Activated naive CD4-positive, alpha-beta T cell treated with Interleukin-2 at 50 U/mL for 16 hours (primary cell): ENCODE measurements at regions not wholly inside any gene's neighbourhood (a gene's known extent, or its start where the extent isn't known, plus 50 kb on each side); places are given as distances from the start of the nearest gene placed in this dataset.

Experiments used
- DNase-seq: peaks from one replicate; pipeline ENCODE4 v3.0.0-alpha.2; 2020

DNA sequence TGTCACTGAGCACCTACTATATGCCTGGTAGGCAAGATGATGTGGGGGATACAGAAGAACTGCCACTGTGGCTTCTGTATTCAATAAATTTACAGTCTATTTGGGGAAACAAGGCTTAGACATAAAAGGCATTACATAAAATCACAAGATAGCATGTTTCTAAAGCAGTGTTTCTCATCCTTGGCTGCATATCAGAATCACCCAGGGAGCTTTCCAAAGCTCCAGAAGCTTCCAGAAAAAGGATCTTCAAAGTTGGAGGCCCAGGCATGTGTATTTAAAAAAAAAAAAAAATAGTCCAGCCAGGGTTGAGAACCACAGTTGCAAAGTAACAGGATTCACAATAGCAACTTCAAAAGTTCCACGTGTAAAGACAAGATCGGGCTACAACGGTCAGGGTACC is 112.4 kb upstream of the SPACA1 start:
- DNase-seq: no peak

DNA sequence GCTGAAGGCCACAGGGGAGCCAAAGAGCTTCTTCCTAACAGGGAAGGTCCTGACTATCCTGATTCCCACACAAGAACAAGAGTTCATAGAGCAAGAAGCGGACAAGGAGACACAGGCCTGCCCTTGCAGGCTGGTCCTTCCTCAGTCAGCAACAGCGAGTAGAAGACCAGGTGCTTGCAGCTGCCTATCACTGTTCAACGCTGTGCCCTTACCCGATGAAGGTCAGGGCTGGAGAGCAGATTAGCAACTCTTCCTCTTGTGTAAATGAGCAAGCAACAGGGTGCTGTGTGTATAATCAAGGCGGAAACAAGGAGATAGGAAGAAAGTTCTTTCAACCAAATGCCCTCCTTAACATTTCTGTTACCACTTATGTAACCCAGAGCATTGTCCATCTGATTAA is 115.3 kb upstream of the SPACA1 start:
- no peak for DNase-seq

DNA sequence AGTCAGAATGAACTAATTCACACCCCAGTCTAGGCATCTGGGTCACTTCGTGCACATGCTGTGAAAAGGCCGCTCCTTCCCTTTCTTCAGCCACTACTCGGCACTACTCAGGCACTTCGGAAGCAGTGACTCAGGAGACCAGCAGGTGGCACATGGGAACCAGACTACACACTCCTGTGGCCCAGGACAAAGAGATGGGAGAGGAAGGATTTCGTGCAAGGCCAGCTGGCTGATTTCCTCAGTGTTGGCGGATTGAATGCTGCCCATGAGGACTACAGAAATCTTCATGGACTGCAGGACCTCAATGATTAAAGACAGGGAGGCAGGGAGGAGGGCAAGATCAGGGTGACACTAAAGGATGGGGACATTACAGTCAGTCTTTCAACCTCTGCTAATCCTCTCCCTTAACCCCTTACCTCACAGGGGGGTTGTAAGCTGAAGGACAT is 117.8 kb upstream of the SPACA1 start:
- DNase-seq: peak; percentile 57

- no peak for DNase-seq
Observed at GRCh38 chr6:87926687-87927086, 121.0 kb upstream of the SPACA1 start.

GRCh38 chr6:87926072-87926471 is 121.6 kb upstream of the SPACA1 start:
- no peak for DNase-seq

DNA sequence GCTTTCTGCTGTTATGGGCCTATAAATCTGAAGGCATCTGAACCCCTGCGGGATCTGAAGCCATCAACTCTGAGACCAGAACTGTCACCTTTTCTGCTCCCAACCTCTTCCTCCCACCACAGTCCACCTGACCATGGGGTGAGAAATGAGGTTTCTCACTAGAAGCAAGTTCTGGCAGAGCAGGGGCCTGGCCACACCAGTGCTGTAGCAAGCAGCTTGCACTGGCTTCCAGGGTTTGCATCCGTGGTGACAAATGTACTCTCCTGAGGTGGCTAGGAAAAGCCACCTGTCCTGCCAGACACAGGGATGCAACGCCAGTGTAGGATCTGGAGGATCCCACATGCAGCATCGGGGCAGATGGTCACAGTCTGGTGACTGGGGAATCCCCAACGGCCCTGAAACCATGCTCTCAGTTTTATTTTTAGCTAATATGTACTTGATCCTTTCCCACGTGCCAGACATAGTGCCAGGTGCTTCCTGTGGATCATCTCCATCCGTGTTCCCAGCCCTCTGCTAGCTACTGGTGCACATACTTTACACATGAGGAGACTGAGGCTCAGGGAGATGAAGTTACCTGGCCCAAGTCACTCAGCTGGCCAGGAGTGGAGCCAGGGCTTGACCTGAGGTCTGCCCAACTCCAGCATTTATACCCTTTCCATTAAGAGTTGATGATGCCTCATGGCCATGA is 122.1 kb upstream of the SPACA1 start:
- no peak for DNase-seq

DNA sequence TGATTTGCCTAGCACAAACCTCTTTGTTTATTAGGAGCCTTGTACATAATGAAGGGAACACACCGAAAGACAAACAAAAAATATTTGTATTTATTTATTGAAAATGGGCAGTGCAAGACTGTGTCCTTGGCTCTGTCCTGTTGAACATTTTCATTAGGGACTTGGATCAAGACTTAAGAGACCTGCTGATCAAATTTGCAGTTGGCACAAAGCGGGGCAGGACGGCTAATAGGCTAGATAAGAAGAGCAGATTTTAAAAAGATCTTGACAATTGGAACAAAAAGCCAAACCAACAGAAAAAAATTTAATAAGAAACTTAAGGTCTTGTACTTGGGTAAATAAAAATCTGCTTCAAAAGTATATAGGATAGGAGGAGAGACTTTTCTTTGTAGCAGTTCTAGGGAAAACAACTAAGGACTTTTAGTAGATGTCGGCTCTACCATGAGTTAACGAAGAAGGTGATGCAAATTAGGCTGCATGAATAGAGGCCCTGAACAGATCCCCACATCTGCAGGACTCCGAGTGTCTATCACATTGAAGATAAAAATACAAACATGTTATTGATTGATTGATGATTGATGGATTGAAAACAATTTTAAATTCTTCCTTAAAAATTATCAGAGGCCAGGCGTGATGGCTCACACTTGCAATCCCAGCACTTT is 124.1 kb upstream of the SPACA1 start:
- no peak for DNase-seq

DNA sequence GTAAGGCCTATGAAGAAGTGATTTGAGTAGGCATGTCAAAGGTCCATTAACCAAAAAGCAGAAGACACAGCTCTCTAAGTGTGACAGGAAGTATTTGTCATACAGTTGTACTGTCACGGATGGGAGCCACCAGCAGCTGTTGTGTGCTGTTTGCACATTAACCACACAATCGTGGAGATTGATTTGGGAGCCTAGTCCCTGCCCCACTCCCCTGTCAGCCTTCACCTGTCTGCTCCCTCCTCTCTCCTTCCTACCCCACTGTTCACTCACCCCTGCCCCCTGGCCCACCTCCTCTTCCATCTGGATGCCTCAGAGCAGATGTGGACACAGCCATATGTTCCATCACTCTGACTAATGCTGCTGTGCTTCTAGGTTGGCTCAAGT is 124.7 kb upstream of the SPACA1 start:
- DNase-seq: no peak

DNA sequence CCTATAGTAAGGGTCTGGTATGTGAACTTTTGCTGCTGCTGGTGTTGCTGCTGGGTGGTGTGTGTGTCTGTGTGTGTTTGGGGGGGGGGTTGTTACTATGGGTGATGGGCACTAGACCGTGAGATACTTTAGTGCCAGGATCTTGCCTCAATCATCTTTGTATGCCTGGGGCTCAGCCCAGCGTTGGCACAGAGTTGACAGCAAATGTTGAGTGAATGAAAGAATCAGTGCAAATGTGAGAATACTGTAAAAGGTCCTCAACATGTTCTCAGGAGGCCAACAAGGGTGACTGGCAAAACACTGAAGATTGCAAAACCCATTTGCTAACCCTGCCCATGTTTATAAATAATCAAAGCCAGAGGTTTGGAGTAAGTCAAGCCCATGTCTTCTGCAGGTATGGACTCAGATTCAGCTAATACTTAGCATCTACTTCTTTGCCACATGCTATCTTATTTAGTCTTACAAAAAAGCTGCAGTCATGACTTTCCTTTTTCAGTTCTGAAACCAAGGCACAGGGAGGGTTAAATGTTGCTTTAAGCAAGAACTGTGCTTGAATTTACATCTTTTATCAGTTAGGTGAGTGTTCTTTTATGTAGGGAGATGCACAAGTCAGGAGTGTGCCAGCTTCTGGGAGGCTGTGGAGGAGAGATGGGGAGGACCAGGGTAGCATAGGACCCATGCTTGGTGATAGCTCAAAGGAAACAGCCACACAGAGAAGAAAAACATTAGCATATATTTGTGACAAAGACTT is 125.3 kb upstream of the SPACA1 start:
- DNase-seq: no peak

DNA sequence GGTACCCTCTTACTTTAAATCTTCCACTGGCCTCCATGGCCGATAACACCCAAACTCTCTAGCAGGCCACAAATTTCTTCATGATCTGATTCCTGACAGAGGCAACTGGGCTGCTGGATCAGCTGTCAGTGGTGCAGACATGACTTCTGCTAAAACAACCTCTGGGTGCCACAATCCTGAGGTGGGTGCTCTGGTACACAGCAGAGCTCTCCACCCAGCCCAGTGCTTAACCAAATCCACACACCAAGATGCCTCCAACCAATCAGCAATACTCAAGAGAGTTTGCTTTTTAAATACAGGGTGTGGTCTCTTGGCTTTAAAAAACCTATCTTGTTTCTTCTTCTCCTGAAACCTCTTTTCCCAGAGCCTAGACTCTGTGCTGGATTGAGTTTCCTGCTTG is 126.6 kb upstream of the SPACA1 start:
- no peak for DNase-seq

DNA sequence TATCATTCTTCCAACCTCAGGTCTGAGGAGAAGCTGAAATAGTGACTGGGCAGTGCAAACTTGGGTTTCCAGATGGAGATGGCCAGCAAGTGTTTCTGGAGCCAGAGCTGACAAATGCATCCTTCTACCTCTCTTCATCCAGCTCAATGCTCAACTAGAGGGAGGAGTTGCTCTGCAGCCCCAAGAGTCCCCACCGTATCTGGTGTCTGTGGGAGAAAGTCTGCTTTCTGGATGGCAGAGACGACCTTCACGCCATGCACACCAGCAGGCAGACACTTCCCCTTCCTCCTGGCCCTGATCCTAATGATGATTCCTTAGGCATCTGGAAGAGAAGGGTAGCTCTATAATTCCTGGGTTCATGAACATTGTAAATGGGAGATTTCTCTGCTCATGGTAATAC is 127.4 kb upstream of the SPACA1 start:
- DNase-seq: no peak

DNA sequence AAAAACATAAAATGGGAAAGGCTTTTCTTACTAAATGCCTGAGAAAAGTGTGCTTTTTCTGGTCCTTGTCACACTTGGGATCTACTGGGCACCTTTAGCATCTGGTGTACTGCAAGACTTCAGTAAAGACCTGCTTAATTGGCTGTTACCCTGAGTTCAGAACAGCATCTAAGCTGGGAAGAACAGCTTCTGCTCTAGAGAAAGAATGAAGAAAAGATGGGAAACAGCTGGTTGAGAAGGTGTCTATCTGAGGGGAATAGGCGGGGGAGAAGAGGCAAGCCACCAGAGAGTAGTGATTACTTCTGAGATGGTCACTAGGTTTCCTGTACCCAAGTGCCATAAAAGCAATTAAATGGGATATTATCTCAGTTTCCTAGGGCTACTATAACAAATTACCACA is 128.2 kb upstream of the SPACA1 start:
- no peak for DNase-seq

GRCh38 chr6:87919001-87919400 is 128.6 kb upstream of the SPACA1 start:
- DNase-seq: no peak

DNA sequence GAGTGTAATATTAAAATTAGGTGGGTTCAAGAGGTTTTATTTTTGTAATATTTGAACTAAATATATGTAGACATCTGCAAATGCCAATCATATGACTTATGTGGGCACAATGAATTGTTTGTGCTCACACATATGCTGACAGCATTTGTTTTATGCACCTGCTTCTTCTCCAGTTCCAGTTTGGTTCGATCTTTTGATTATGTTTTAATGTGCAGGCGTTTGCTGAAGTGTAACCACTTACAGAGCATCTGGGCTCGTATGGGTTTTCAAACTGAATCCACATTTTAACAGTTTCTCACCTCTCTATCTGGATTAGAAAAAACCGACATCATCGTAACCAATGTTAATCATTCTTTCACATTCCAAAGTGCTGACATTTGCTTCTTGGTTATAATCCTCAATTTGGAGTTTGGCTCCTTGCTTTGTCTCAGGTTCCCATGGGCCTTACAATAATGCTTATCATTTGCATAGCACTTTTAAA is 129.1 kb upstream of the SPACA1 start:
- DNase-seq: no peak

DNA sequence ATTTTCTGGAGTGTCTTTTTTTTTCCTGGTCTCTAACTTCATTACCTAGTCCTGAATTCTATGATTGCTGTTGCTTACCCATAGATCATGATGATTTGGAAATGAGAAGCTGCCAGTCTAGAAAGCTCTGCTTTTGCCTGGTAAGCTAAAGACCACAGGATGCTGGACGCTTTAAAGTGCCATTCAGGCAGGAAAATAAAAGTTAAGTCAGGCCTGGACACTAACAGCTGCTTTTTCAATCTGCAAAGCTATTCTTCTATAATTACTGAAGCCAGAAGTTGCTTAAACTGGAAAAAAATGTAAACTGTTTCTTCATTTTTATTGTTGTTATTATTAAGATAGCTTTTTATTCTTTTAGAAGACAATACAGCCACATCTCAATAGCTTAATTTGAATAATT is 129.8 kb upstream of the SPACA1 start:
- DNase-seq: no peak

- DNase-seq: no peak
Observed at GRCh38 chr6:87916446-87916845, 131.2 kb upstream of the SPACA1 start.

GRCh38 chr6:87914637-87915395 is 132.8 kb upstream of the SPACA1 start:
- DNase-seq: no peak

GRCh38 chr6:87913974-87914373 is 133.7 kb upstream of the SPACA1 start:
- no peak for DNase-seq

DNA sequence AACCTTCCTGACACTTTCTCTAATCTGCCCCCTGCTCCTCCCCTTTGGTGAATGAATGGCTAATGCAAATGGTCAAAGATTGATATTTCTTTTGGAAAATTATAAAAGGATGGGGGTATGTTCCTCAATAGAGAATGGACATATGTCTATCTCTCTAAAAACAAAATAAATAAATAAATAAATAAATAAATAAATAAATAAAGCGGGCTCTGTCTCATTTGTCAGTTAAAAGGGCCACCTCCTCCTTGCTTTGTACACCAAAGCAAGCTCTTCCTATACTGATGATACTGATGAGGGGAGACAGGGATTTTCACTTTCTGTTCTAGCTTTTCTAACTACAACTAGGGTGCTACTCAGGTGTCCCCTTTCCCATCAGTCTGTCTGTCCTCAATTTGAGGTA is 135.5 kb upstream of the SPACA1 start:
- DNase-seq: no peak

DNA sequence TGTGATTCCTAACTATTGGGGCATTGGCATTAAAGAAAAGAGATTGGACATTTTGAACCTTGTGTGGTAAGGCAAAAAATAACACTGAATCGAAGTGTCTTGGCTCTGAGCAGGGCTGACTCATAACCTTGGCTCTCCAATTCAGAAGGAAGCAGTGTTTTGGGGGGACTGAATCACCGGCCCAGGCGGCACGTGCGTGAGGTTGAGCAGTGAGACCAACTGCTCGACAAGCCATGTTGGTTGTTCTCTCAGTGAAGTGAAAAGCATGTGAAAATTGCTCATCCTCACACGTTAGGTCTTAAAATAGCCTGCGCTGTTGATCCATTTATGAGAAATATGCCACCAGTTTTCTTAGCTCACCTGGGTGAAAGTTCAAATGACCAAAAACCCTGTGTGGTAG is 137.8 kb upstream of the SPACA1 start:
- DNase-seq: no peak

GRCh38 chr6:87908978-87909811 is 138.4 kb upstream of the SPACA1 start:
- DNase-seq: no peak

- no peak for DNase-seq
Observed at GRCh38 chr6:87907521-87907920, 140.1 kb upstream of the SPACA1 start.
